ENCODE measurements at regions not wholly inside any gene's neighbourhood (a gene's known extent, or its start where the extent isn't known, plus 50 kb on each side); places are given as distances from the start of the nearest gene placed in this dataset.

DNA sequence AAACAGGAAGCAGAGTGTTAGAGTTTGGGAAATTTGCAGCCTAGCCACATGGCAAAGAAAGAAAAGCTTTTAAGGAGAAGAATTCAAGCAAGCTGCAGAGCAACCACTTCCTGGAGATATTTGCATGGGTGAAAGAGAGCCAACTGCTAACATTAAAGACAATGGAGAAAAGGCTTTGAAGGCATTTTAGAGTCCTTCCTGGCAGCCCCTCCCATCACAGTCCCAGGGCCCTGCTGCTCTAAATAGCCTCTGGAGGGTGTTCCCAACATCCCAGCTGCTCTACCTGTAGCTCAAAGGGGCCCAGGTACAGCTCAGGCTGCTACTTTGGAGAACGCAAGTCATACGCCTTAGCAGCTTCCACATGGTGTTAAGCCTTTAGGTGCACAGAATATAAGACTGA lies 235.9 kb upstream of the FMR1 start:
- Histone ChIP-seq H2AFZ (replicated peaks; ENCODE audit: low read length, poor library complexity) (no peak overlapping the region), H2AK5ac (ENCODE audit: low read depth, low read length) (no peak overlapping the region), H2BK20ac (ENCODE audit: low read depth, low read length) (no peak overlapping the region), H4K91ac (ENCODE audit: insufficient read depth, low read depth, low read length) (no peak overlapping the region), H3K4me3 (ENCODE audit: insufficient read depth, low read depth, low read length) (no peak overlapping the region), H3K4ac (ENCODE audit: low read depth, low read length) (no peak overlapping the region), H3K18ac (ENCODE audit: low read depth, low read length) (no peak overlapping the region), H2BK5ac (ENCODE audit: low read depth, low read length, poor library complexity, severe bottlenecking) (no peak overlapping the region), H3K9me3 (ENCODE audit: control insufficient read depth, insufficient read depth, low read length) (peaks cover 4% of the 10 kb centered on the region; the same call in 1 of the 2 replicates), H3K14ac (replicated peaks; ENCODE audit: low read depth, low read length) (no peak overlapping the region), H3K4me2 (ENCODE audit: low read depth, low read length) (no peak overlapping the region), H3K79me1 (ENCODE audit: low read depth in 1 of 2, low read length in 2 of 2) (no peaks in the 10 kb centered on the region), H3K56ac (ENCODE audit: extremely low read depth, insufficient read depth, low read length) (no peak overlapping the region), H3K9me1 (ENCODE audit: insufficient read depth, low read length) (no peaks in the 10 kb centered on the region), H3K9ac (ENCODE audit: low read depth, low read length) (no peak overlapping the region), H2BK15ac (ENCODE audit: low read depth, low read length) (no peak overlapping the region), H4K20me1 (ENCODE audit: insufficient read depth, low read length) (no peaks in the 10 kb centered on the region), H2AK9ac (replicated peaks; ENCODE audit: low read depth, low read length, poor library complexity) (no peak overlapping the region), H3K4me1 (ENCODE audit: control insufficient read depth, insufficient read depth, low read length) (no peaks in the 10 kb centered on the region), H4K8ac (ENCODE audit: low read depth in 2 of 2, low read length in 2 of 2) (no peak overlapping the region), H3K27me3 (ENCODE audit: control insufficient read depth, insufficient read depth, low read length) (no peaks in the 10 kb centered on the region), H3K36me3 (ENCODE audit: control insufficient read depth, insufficient read depth, low read length) (no peaks in the 10 kb centered on the region), H3K23ac (ENCODE audit: low read depth, low read length) (no peak overlapping the region), H4K5ac (ENCODE audit: low read depth, low read length) (no peak overlapping the region), H2BK120ac (ENCODE audit: low read depth, low read length) (no peak overlapping the region), H3K27ac (ENCODE audit: insufficient read depth, low read length) (no peak overlapping the region)
- DNase-seq (no peak), ATAC-seq (ENCODE audit: low read depth) (no peak)
- in situ Hi-C loops (cut with MboI; ENCODE audit: low sequenced_read_pairs), result no loop called here
- ChIA-PET CTCF (no interaction called here), POLR2A (ENCODE audit: unreplicated experiment) (no interaction called here)
- TF ChIP-seq BHLHE40 (IDR thresholded peaks at IDR 0.05; ENCODE audit: low read depth, low read length), result no peak
- WGBS, 2 experiments (ENCODE audit: extremely low coverage in 2 of 2, insufficient read length in 1 of 2), result no CpG with 5 or more reads among the region's 2 CpGs
- dilution Hi-C loops (cut with HindIII; ENCODE audit: low sequenced_read_pairs, unreplicated experiment), result no loop called here
- intact Hi-C loops (cut with micrococcal nuclease), result loop anchor here (10.0 kb wide), 1 partner anchor 209 kb away; no protein-coding TSS in a partner anchor
- no TSS peak for BruUV-seq (replicated peaks)

All from IMR-90 (cell line).